ENCODE measurements at regions not wholly inside any gene's neighbourhood (a gene's known extent, or its start where the extent isn't known, plus 50 kb on each side); places are given as distances from the start of the nearest gene placed in this dataset.

DNA sequence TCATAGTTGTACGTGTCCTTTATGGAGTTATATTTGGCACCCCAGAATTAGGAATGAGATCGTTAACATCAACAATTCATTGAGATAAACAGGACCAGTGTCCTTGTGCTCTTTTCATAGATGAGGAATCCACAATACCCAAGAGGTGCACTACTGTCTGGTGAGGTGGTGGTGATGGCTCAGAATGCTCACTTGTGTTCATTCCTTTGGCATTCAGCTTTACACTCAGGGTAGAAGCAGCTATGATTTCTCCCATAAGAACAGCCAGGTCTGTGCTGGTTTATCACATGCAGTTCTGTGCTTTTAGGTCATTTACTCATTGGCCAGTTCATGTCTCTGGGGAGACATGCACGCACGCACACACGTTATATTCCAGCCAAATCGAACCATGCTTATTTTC lies 167.2 kb downstream of the FAT3 start:
- H3K27ac ChIP-seq (ENCODE audit: insufficient read depth, low read length), result no peak overlapping the region
- no peaks in the 10 kb centered on the region for H3K79me2 ChIP-seq (ENCODE audit: control insufficient read depth, insufficient read depth, low read length)
- no peak for DNase-seq (ENCODE audit: low read depth in 2 of 2)
- no peak overlapping the region for H3K4me2 ChIP-seq (ENCODE audit: extremely low read depth, insufficient read depth, low read length)
- H3K9me3 ChIP-seq (ENCODE audit: control insufficient read depth, insufficient read depth, low read depth, low read length), result no peaks in the 10 kb centered on the region
- TF ChIP-seq, protein P1, sequence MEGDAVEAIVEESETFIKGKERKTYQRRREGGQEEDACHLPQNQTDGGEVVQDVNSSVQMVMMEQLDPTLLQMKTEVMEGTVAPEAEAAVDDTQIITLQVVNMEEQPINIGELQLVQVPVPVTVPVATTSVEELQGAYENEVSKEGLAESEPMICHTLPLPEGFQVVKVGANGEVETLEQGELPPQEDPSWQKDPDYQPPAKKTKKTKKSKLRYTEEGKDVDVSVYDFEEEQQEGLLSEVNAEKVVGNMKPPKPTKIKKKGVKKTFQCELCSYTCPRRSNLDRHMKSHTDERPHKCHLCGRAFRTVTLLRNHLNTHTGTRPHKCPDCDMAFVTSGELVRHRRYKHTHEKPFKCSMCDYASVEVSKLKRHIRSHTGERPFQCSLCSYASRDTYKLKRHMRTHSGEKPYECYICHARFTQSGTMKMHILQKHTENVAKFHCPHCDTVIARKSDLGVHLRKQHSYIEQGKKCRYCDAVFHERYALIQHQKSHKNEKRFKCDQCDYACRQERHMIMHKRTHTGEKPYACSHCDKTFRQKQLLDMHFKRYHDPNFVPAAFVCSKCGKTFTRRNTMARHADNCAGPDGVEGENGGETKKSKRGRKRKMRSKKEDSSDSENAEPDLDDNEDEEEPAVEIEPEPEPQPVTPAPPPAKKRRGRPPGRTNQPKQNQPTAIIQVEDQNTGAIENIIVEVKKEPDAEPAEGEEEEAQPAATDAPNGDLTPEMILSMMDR (conservative IDR thresholded peaks at IDR 0.05 in 1 of 2, IDR thresholded peaks at IDR 0.05 in 1 of 2; ENCODE audit: low read depth in 1 of 2, low read length in 2 of 2), result no peak
- no peak for TF ChIP-seq EZH2 (IDR thresholded peaks at IDR 0.05; ENCODE audit: low read length, missing control alignments)
- H3K4me1 ChIP-seq (ENCODE audit: control insufficient read depth, extremely low read depth, insufficient read depth, low read length), result no peaks in the 10 kb centered on the region
- H4K20me1 ChIP-seq (ENCODE audit: control insufficient read depth, extremely low read depth, insufficient read depth, low read length), result no peaks in the 10 kb centered on the region
- H3K9ac ChIP-seq (ENCODE audit: insufficient read depth, low read length), result no peak overlapping the region
- no peaks in the 10 kb centered on the region for H3K27me3 ChIP-seq (ENCODE audit: control insufficient read depth, insufficient read depth, low read length)
- H2AFZ ChIP-seq (ENCODE audit: low read length), result no peak overlapping the region
- H3K36me3 ChIP-seq (ENCODE audit: control insufficient read depth, insufficient read depth, low read length), result no peaks in the 10 kb centered on the region
- no peak overlapping the region for H3K4me3 ChIP-seq (replicated peaks in 1 of 4; ENCODE audit: control extremely low read depth in 1 of 4, insufficient read depth in 1 of 4, low read depth in 3 of 4, low read length in 4 of 4)

DNA sequence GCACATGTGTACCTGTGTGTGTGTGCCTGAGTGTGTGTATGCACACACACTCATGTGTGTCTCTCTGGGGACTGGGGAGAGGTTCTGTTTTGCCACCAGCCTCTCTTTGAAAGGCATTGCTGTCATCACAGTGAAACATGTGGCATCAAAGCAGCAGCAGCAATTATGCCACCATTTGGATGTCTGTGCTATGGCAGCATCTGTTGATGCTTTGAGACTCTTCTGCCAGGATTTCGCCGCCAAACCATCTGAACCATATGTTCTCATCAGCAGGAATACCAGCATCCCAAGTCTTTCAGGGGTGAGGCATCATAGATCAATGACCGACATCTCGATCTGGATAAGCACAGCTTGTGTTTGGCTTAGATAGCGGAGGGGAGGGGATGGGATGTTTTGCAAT lies 168.6 kb downstream of the FAT3 start:
- no peak overlapping the region for H3K4me3 ChIP-seq (replicated peaks in 1 of 4; ENCODE audit: control extremely low read depth in 1 of 4, insufficient read depth in 1 of 4, low read depth in 3 of 4, low read length in 4 of 4)
- no peaks in the 10 kb centered on the region for H3K9me3 ChIP-seq (ENCODE audit: control insufficient read depth, insufficient read depth, low read depth, low read length)
- no peaks in the 10 kb centered on the region for H3K36me3 ChIP-seq (ENCODE audit: control insufficient read depth, insufficient read depth, low read length)
- H3K79me2 ChIP-seq (ENCODE audit: control insufficient read depth, insufficient read depth, low read length), result no peaks in the 10 kb centered on the region
- no peak overlapping the region for H3K4me2 ChIP-seq (ENCODE audit: extremely low read depth, insufficient read depth, low read length)
- no peak overlapping the region for H3K27ac ChIP-seq (ENCODE audit: insufficient read depth, low read length)
- H3K27me3 ChIP-seq (ENCODE audit: control insufficient read depth, insufficient read depth, low read length), result no peaks in the 10 kb centered on the region
- no peak for DNase-seq (ENCODE audit: low read depth in 2 of 2)
- H2AFZ ChIP-seq (ENCODE audit: low read length), result no peak overlapping the region
- TF ChIP-seq EZH2 (IDR thresholded peaks at IDR 0.05; ENCODE audit: low read length, missing control alignments), result no peak
- TF ChIP-seq, protein P1 (conservative IDR thresholded peaks at IDR 0.05 in 1 of 2, IDR thresholded peaks at IDR 0.05 in 1 of 2; ENCODE audit: low read depth in 1 of 2, low read length in 2 of 2), result no peak
- no peaks in the 10 kb centered on the region for H4K20me1 ChIP-seq (ENCODE audit: control insufficient read depth, extremely low read depth, insufficient read depth, low read length)
- H3K4me1 ChIP-seq (ENCODE audit: control insufficient read depth, extremely low read depth, insufficient read depth, low read length), result no peaks in the 10 kb centered on the region
- H3K9ac ChIP-seq (ENCODE audit: insufficient read depth, low read length), result no peak overlapping the region

DNA sequence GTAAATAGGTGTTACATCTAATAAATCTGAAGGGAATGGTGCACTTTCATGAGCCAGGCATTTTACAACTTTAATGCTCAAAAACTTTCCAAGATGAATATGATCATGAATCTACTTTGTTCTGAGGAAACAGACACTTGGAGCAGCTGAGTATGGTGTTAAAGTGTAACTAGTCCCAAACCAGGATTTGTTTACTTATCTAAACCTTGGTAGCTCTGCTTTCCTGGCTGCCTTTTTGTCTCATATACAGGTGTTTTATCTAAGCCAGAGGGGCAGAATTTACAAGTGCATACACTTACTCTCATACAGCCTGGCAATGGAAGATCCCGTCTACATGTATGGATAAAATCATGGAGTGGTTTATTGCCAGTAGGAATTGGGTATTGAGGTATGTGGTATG lies 171.5 kb downstream of the FAT3 start:
- TF ChIP-seq, protein P1 (conservative IDR thresholded peaks at IDR 0.05 in 1 of 2, IDR thresholded peaks at IDR 0.05 in 1 of 2; ENCODE audit: low read depth in 1 of 2, low read length in 2 of 2), result no peak
- TF ChIP-seq EZH2 (IDR thresholded peaks at IDR 0.05; ENCODE audit: low read length, missing control alignments), result no peak
- H3K4me3 ChIP-seq (replicated peaks in 1 of 4; ENCODE audit: control extremely low read depth in 1 of 4, insufficient read depth in 1 of 4, low read depth in 3 of 4, low read length in 4 of 4), result no peak overlapping the region
- H3K27me3 ChIP-seq (ENCODE audit: control insufficient read depth, insufficient read depth, low read length), result no peaks in the 10 kb centered on the region
- peaks cover 2% of the 10 kb centered on the region for H3K4me1 ChIP-seq (ENCODE audit: control insufficient read depth, extremely low read depth, insufficient read depth, low read length)
- H3K36me3 ChIP-seq (ENCODE audit: control insufficient read depth, insufficient read depth, low read length), result no peaks in the 10 kb centered on the region
- no peak overlapping the region for H3K9ac ChIP-seq (ENCODE audit: insufficient read depth, low read length)
- H3K27ac ChIP-seq (ENCODE audit: insufficient read depth, low read length), result no peak overlapping the region
- no peaks in the 10 kb centered on the region for H3K79me2 ChIP-seq (ENCODE audit: control insufficient read depth, insufficient read depth, low read length)
- DNase-seq (ENCODE audit: low read depth in 2 of 2), result no peak
- no peak overlapping the region for H3K4me2 ChIP-seq (ENCODE audit: extremely low read depth, insufficient read depth, low read length)
- H3K9me3 ChIP-seq (ENCODE audit: control insufficient read depth, insufficient read depth, low read depth, low read length), result no peaks in the 10 kb centered on the region
- H4K20me1 ChIP-seq (ENCODE audit: control insufficient read depth, extremely low read depth, insufficient read depth, low read length), result no peaks in the 10 kb centered on the region
- H2AFZ ChIP-seq (ENCODE audit: low read length), result no peak overlapping the region
